MM.1S (cell line): ENCODE measurements at regions not wholly inside any gene's neighbourhood (a gene's known extent, or its start where the extent isn't known, plus 50 kb on each side); places are given as distances from the start of the nearest gene placed in this dataset.

Experiments
- CTCF ChIP-seq: fragments of 300-600 bp; sonication (generic); IDR thresholded peaks from 2 replicates; pipeline ENCODE4 v1.5.1; 2016; ENCODE audit warnings: antibody characterized with exemption, low read length, mixed read lengths
- EZH2 ChIP-seq: fragments of 300-600 bp; sonication (generic); optimal IDR thresholded peaks from 2 replicates; pipeline ENCODE3; 2017; ENCODE audit warnings: low read depth, mild to moderate bottlenecking, antibody characterized with exemption, low read length, mixed read lengths

- no peak for TF ChIP-seq CTCF
- no peak for TF ChIP-seq EZH2
Measured at GRCh38 chr10:108685863-108686531, 1237.3 kb downstream of the XPNPEP1 start.
